Stimulated activated CD4-positive, alpha-beta T cell treated with anti-CD3 and anti-CD28 coated beads, Interleukin-1b, Interleukin-23, amount 100 ng/mL, for 4 hours (primary cell): ENCODE measurements at regions not wholly inside any gene's neighbourhood (a gene's known extent, or its start where the extent isn't known, plus 50 kb on each side); places are given as distances from the start of the nearest gene placed in this dataset.

ENCODE experiments used
- DNase-seq, 2 donors: peaks; one replicate each; pipeline ENCODE4 v3.0.0-alpha.2; 2020; ENCODE audit warnings: low read depth in 2 of 2

DNA sequence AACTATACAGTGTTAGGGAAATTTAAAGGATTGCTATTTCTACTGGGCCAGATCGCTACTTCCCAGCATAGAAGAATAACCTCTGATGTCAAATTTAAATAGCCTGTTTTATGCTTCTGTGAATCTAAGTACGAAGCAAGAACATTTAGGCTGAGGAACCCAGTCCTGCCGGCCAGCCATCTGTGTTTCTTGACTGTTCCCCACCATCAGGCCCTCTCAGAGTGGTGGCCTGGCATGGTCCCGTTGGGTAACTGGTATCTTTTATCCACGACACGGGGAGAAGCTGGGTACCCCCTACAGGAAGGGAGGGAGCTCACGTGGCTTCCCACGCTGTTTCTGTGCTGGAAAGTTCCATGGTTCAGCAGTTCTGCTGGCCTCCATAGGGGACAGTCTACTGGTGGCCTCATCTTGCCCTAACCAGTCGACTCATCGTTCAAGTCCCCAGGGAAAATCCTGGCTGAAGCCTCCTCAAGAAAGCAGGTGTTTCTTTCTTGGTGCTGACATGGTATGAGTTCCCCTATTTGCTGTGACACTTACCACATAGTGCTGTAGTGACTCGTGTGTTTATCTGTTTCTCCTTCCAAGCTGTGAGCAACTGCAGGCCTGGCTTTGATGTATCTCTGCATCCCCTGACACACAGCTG lies 201.7 kb upstream of the NLRP1 start:
- no peak for DNase-seq

DNA sequence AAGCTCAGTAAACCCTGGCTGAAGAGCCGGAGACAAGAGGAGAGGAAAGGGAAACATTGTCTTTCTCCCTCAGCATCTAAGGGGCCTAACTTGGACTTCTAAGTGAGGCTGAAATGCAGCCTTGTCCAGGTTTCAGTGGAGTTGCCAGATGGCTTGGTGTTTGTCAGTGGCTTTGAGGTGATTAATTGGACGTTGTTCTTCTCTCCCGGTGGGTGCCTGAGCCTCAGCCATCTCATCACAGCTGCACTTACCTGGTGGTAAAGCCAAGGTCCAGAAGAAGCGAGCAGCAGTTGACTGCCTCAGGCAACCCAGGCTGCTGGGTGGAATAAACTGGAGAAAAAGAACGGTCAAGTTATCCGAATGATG lies 202.2 kb upstream of the NLRP1 start:
- DNase-seq = no peak

DNA sequence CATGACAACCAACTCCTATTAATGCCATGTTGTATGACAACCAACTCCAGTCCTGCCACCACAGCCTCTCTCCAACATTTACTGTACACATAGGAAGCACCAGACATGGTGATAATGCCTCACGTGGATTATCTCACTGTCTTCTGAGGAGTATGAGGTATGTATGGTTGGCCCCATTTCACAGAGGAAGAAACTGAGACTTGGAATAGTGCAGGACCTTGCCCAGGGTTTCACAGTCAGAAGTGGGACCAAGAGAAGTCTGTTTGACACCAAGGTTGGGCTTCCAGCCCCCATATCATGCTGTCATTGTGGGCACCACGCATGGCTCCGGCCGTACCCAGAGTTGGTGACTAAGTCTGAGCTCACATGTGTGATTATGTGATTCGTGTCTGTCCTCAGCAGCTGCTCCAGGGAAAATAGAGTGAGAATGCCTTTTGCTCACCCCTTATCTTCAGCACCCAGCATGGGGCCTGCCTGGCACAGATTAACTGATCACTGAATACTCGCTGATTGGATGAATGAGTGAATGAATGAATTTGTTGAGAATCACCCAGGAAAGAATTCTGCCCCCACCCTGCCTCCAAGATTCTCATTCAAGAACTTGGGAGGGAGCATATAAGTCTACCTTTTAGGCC lies 204.1 kb upstream of the NLRP1 start:
- DNase-seq = no peak

DNA sequence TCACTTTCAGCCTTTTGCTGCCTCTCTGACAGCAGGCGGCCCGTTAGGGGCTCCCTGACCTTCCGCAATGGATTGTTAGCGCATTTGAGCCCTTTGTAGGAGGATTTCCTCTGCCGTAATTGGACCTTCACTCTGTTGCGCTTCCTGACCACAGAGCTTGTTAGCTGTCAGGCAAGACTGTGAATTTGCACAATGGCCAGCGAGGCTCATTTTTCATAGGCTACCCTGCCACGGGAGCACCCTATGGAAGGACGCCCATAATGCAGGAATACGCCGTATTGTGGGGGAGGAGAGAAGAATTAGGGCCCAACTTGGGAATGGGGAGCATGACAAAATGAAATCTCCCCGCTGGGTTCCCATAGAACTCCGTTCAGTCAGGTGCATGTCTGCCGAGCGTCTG lies 205.2 kb upstream of the NLRP1 start:
- no peak for DNase-seq

DNA sequence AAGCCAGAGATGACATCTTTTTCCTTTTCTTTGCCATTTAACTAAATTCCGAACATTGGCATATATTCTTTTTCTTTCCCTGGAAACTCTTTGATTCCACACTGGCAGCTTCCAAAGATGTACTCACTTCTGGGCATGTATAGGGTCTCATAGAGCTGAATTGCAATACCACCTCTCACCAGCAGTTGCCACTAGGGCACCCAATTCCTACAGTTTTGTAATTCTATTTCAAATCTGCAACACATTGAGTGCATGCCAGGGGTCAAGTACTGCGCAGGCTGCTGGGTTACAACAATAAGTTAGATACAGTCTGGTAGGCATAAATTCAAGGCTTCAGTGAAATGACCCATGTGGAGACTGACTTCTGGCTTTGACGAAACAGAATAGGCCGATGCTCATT lies 208.8 kb upstream of the NLRP1 start:
- DNase-seq = no peak

DNA sequence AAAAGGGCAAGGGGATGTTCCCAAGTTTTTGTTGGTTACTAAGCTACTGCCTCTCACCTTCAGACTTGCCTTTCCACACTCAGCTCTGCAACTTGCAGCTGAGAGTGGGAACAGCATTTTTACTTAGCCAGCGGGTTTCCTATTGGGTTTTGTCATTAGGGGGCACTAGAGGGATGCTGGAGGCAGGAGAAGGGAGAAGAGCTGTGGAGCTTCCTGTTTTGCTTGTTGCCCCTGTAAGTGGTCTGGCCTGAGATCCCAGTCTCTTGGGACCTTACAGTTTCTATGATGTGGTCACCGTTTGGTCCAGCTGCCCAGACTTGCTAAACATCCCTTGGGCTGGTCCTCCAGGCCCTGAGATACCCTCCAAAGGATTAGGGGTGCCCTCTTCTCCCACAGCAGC lies 209.6 kb upstream of the NLRP1 start:
- no peak for DNase-seq

DNA sequence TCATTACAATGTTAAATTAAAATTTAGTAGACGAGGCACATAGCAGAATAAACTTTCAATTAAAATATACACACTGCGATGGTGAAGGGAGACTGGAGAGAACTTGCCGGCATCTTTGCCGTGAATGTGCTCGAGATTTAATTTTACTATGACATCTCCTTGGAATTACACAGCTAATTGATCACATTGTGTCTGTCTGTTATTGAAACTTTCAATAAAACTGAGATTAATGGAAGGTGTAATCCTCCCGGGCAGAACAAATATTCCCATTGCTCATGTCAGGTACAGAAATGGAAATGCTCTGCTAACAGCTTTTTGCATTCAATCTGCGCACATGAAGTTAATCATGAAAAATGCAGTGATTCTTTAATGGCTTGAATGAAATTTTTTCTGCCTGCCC lies 210.1 kb upstream of the NLRP1 start:
- no peak for DNase-seq

DNA sequence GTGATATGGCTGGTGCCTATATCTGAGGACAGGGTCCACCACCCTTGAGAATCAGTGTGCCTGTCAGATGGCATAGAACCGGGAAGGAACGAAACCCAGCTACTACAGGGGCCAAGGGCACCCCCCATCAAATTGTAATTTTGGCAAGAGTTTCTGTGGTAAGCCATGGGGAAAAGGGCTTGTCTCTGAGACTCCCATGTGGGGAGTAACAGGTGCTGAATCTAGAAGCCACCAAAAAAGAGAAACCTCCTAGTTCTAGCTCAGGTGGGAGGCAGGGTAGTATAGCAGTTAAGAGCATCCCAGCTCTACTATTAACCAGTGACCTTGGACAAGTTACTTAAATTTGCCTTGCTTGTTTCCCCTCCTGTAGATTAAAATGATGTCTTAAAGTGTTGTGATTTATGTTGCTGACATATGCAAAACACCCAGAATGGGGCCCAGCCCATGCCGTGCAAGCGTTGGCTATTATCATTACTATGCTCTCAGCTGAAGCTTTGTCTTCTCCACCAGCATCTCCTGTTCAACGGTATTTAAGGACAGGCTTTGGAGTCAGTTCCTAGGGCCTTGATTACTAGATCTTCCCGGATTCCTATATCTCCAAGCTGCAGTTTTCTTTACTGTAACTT lies 210.7 kb upstream of the NLRP1 start:
- no peak for DNase-seq

DNA sequence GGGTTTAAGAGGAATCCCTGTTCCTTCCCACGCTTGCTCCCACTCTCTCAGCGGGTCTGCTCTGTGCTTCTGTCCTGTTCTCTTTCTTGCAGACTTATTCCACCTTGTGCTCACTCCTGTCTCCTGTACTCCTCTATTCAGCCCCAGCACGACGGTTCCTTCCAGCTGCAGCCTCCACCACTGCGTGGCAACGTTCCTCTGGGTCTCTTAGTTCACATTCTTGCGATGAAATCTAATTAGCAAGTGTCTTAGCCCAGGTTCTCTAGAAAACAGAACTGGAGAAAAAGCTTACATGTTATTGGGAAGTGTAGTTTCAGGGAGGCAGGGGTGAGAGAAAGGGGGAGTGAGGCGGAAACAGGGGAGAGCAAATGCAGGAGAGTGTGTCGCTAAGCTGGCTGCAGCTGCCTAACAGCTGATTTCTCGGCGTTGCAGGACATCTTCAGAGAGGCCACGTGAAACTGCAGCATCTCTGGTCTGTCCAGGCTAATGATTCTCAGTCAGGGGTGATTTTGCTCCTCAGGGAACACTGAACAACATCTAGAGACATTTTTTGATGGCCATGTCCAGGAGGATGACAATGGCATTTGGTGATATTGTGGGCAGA lies 213.2 kb upstream of the NLRP1 start:
- no peak for DNase-seq

DNA sequence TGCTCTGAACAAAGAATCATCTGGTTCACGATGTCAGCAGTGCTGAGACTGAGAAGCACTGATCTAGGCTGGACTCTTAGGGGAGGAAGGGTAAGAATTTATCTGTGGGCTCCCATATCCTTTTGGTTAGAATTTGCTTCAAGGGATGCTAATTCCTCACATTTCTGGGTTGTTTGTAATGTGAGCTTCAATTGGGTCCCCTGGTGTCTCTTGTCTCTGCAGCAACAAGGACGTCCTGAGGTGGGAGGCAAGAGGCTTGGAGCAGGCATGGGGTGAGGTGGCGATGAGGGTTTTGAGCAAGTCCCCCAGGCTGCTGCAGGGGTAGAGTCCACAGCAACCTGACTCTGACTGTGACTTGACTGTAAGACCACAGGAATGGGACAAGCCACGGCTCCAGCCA lies 213.8 kb upstream of the NLRP1 start:
- no peak for DNase-seq

DNA sequence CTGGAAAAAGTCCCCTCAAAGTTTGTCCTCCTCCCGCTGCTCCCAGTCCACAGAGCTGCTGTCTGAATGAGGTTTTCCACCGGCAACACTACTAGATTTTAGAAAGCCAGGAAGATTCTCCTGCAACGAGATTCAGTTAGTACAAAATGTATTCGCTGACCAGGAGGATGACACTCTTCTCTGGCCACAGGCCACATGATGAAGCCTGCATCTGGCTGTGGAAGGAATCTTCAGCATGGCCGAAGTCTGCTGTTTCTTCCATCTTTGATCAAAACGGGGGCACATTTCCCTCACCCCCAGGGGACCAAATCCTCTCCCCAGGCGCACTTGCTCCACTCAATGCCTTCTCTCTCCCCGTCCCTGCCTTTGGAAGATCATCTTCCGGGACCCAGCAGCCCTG lies 215.8 kb upstream of the NLRP1 start:
- DNase-seq = no peak

DNA sequence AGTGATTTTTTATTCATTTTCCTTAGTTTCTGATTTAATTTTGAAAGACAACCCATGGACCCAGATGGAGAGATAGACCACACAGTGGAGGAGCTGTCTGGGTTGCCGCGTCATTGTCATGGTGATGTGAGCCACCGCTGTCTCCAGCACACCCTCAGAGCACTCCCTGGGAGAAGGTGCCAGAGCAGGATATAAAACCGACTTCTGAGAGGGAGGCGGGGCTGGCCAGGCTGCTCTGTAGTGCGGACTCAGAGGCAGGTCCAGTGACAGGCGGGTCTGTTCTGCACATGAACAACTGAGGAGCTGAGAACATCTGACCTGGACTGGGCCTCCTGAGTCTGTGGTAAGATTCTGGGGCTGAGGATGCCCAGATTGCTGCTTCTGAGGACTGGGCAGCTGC lies 216.3 kb upstream of the NLRP1 start:
- DNase-seq = no peak

DNA sequence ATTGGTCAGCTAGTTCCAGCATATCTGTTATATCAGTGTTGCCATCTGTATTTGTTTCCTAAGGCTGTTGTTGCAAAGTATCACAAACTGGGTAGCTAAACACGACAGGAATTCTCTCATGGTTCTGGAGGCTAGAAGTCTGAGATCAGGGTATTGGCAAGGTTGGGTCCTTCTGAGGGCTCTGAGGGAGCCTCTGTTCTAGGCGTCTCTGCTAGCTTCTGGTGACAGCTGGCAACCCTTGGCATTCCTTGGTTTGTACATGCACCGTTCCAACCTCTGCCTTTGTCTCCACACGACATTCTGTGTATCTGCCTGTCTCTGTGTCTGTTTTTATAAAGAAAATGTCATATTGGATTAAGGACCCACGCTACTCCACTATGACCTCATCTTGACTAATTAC lies 219.9 kb upstream of the NLRP1 start:
- DNase-seq = no peak

DNA sequence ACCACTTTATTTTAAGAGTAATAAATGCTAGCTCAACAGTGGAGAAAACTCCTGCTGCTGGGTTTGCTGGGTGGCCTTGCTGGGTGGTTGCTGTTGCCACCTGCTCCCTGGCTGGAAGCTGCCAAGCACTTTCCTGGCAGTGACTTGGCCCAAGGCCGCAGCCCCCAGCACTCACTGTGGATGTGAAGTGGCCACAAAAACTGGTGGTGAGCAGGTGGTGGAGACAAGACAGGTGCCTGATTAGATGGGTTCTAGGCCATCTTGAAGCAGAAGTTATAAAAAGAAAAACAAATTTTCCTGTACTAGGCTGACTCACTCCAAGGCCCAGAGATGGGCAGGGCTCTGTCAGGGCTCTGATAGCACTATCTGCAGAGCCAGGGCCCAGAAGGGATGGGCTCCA lies 224.7 kb upstream of the NLRP1 start:
- DNase-seq = no peak

DNA sequence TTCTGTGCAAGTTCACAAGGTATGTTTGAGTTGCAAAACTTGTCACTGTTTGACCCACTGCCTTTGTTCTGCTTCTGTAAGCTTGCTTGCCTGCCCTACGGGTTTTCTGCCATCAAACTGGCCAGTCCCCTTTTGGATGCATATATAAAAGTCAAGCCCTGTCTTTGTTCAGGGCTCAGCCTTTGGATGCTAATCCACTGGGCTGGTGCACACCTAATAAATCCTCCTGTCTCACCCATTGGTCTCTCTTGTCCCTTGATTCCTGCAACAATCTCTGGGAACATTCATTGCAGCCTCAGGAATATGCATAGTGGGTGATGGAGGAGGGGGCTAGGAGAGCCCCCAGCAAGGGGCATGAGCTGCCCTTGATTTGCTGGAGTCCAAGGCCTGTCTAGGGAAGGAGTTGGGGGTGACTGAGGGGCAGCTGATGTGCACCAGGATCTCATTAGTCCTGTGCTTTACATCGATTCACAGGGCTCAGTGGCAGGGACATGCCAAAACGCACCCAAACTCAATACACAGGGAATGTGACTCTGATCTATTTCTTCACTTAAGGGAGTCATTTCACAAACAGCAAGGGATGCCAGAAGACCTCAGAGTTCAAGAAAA lies 225.4 kb upstream of the NLRP1 start:
- no peak for DNase-seq

DNA sequence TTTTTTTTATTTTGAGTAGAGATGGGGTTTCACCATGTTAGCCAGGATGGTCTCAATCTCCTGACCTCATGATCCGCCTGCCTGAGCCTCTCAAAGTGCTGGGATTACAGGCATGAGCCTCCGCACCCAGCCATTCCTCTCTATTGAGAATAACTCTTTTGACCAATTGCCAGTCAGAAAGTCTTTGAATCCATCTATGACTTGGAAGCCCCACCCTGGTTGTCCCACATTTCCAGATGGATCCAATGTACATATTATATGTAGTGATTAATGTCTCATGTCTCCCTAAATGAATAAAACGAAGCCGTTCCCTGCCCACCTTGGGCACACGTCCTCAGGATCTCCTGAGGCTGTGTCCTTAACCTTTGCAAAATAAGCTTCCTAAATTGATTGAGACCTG lies 228.3 kb upstream of the NLRP1 start:
- DNase-seq = no peak

DNA sequence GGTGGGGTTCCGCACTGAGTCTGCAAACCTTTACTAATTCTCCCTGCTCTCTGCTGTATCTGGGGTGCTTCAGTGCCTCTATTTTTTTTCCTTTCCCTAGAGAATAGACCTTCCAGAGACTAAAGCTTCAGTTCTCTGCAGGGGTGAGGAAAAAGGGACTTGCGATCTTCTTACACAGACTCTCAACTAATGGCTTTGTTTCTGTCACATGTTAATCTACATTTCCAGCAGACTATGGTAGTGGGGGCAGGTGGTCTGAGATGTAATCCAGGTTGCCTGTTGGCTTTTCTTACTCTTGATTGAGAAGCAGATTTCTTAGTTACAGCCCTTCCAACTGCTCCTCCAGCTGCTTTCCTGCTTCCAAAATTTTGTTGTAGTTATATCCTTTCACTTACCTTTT lies 229.0 kb upstream of the NLRP1 start:
- no peak for DNase-seq

DNA sequence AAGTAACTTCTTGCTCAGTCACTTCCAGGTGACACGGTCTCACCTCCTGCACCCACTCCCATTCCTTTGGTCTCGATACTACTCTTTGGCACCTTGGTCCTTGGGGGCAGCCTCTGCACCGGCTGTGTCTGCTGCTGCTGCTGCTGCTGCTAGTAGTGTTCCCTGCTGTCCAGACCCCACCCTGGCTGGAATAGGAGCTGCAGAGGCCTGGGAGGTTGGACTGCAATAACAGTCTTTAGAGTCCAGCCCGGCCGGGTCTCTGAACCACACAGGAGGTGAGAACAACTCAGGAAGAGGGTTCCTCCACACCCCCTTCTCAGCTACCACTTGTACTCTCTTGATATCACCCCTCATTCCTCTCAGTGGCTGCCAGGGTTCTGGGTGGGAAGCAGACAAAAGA lies 231.1 kb upstream of the NLRP1 start:
- DNase-seq = no peak

DNA sequence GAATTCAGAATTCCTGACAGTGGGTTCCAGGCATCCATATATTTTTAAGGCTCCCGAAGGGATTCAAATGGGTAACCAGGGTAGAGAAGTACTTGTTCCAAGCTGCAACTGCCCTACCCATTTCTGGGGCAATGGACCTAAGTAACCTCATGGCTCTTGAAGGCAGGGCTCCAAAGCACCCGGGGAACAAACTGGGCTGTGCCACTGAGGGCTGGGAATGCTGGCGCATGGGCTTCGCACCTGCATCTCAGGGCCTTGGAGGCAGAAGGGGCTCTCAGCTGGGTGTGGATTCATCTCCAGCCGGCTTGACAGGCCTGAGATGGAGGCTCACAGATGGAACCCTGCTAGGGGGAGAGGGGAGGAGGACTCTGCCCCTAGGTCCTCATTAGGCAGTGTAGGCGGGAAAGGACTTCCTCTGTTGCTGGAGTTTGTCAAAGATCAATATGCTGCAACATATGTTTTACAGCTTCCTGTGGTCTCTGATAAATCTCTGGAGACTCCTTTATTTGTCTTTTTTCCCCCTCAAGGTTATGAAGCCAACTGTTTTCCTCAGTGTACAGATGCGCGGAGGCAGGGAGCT lies 232.3 kb upstream of the NLRP1 start:
- DNase-seq = no peak

DNA sequence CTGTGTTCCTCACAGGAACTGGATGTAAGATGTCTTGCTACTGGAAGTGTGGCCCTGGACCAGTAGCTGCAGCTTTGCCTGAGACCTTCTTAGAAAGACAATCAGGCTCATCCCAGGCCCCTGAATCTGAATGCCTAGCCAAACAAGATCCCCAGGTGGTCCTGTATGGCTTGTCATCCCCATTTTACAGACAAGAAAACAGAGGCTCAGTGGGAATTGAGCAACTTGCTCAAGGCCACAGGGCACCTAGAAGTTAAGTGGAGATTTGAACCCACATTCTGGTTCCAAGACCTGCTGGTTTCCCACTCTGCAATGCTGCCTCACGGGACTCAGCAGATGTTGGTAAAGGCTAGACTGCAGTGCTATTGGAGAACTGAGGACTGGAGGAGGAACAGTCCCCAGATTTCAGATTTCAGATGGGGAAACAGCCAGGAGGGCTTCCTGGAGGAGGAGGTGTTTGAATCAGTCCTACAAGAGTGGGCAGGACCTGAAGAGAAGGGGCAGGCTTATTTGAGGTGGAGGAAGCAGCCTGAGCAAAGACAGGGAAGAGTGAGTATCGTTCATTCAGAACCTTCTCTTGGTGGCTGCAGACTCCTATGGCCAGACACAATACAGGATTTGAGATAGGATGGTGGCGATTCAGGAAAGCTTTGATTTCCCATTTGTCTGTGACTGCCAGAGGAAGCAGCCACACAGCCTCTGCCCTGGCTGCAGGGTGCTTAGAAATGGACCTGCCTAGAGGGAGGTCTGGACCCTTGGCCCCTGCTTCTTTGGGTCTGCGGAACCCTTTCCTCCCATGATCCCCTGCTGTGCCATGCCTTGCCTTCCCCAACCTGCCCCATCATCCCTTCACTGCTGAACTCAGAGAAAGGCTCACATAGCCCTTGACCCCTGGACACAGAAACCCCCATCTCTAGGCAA lies 233.4 kb upstream of the NLRP1 start:
- DNase-seq = no peak

DNA sequence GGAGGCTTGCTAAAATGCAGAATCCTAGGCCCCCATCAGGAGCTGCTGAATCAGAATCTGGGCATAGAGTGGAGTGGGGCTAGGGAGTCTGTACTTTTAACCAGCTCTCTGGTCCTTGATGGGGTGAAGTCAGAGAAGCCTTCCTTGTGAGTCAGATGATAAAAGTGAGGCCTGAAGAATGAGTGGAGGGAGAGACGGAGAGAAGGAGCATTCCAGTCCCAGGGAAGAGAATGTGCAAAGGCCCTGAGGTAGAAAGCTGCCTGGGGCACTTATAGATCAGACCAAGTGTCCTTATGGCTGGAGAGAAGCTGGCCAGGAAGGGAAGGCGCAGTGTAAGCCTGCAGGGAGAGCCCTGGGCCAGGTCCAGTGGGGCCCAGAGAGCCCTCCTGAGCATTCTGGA lies 235.1 kb upstream of the NLRP1 start:
- no peak for DNase-seq
